ENCODE measurements at regions not wholly inside any gene's neighbourhood (a gene's known extent, or its start where the extent isn't known, plus 50 kb on each side); places are given as distances from the start of the nearest gene placed in this dataset.

DNA sequence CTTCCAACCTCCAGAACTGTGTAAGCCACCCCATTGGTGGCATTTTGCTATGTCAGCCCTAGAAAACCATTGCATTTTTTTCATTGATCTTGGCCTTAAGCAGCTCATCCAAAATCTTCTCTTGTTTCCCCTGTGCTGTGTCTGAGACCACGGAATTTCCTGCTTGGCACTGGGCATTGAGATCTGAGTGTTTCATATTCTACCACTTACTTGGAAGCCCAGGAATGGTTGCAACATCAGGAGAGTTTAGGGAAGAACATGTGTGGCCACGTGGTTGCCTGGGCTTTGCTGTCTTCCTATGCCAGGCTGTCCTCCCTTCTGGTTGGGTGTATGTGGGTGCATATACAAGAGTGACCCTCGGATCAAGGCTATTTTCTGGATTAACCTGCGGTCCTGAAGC lies 139.3 kb upstream of the PMEPA1 start:
- TF ChIP-seq POLR2AphosphoS5 (IDR thresholded peaks at IDR 0.05; ENCODE audit: low read depth, low read length), result no peak
- TF ChIP-seq POLR2A (IDR thresholded peaks at IDR 0.05; ENCODE audit: low read depth, low read length), result no peak
- TF ChIP-seq TAF1 (IDR thresholded peaks at IDR 0.05; ENCODE audit: low read depth, low read length), result no peak
- no peak for TF ChIP-seq SPI1 (IDR thresholded peaks at IDR 0.05; ENCODE audit: low read depth, low read length)
- no peak for TF ChIP-seq POU2F2 (IDR thresholded peaks at IDR 0.05; ENCODE audit: low read depth, low read length)
- TF ChIP-seq PAX5 (IDR thresholded peaks at IDR 0.05; ENCODE audit: insufficient read depth, low read length, severe bottlenecking), result no peak

Data from GM12891 (cell line).